Liver (tissue), 3 donors: ENCODE measurements at regions not wholly inside any gene's neighbourhood (a gene's known extent, or its start where the extent isn't known, plus 50 kb on each side); places are given as distances from the start of the nearest gene placed in this dataset.

ENCODE experiments used
- ATF3 ChIP-seq: IDR thresholded peaks from 2 replicates; pipeline ENCODE4 v1.6.1; 2016; ENCODE audit warnings: antibody characterized with exemption
- CTCF ChIP-seq: fragments of 150-350 bp; IDR thresholded peaks from 2 replicates; pipeline ENCODE4 v1.5.1; 2017; ENCODE audit warnings: improper control_type of control experiment, low read depth, low read length; ENCODE audit not compliant: missing input control
- JUND ChIP-seq, 2 donors: IDR thresholded peaks; 2 replicates each; pipeline ENCODE4 v1.6.1; 2016; ENCODE audit warnings: antibody characterized with exemption in 2 of 2
- MAX ChIP-seq: IDR thresholded peaks from 2 replicates; pipeline ENCODE4 v1.6.1; 2016; ENCODE audit warnings: antibody characterized with exemption
- NR2F2 ChIP-seq: IDR thresholded peaks from 2 replicates; pipeline ENCODE4 v1.6.1; 2016; ENCODE audit warnings: antibody characterized with exemption
- RAD21 ChIP-seq, 2 donors: IDR thresholded peaks; 2 replicates each; pipeline ENCODE4 v1.6.1; 2016; ENCODE audit warnings: antibody characterized with exemption in 2 of 2, mild to moderate bottlenecking in 2 of 2
- REST ChIP-seq: IDR thresholded peaks from 2 replicates; pipeline ENCODE4 v1.6.1; 2016; ENCODE audit warnings: antibody characterized with exemption, mild to moderate bottlenecking
- RXRA ChIP-seq, 2 donors: IDR thresholded peaks; 2 replicates each; pipeline ENCODE4 v1.6.1; 2017 to 2018; ENCODE audit warnings: antibody characterized with exemption in 2 of 2, mild to moderate bottlenecking in 1 of 2
- SP1 ChIP-seq: IDR thresholded peaks from 2 replicates; pipeline ENCODE4 v1.6.1; 2018; ENCODE audit warnings: antibody characterized with exemption, mild to moderate bottlenecking
- ZBTB33 ChIP-seq: IDR thresholded peaks from 2 replicates; pipeline ENCODE4 v1.6.1; 2016; ENCODE audit warnings: antibody characterized with exemption
- donor health status: healthy.
- donor health status: healthy.

- TF ChIP-seq CTCF: no peak
- no peak for TF ChIP-seq ZBTB33
- TF ChIP-seq MAX: no peak
- no peak for TF ChIP-seq RAD21 (IDR thresholded peaks at IDR 0.05)
- no peak for TF ChIP-seq NR2F2
- TF ChIP-seq SP1: no peak
- TF ChIP-seq REST: no peak
- TF ChIP-seq JUND (IDR thresholded peaks at IDR 0.05): no peak
- TF ChIP-seq ATF3: no peak
- TF ChIP-seq RXRA (IDR thresholded peaks at IDR 0.05): no peak
These were observed 515.2 kb downstream of the NTRK3 start for GRCh38 chr15:87741350-87741749.
